ENCODE measurements at regions not wholly inside any gene's neighbourhood (a gene's known extent, or its start where the extent isn't known, plus 50 kb on each side); places are given as distances from the start of the nearest gene placed in this dataset.

DNA sequence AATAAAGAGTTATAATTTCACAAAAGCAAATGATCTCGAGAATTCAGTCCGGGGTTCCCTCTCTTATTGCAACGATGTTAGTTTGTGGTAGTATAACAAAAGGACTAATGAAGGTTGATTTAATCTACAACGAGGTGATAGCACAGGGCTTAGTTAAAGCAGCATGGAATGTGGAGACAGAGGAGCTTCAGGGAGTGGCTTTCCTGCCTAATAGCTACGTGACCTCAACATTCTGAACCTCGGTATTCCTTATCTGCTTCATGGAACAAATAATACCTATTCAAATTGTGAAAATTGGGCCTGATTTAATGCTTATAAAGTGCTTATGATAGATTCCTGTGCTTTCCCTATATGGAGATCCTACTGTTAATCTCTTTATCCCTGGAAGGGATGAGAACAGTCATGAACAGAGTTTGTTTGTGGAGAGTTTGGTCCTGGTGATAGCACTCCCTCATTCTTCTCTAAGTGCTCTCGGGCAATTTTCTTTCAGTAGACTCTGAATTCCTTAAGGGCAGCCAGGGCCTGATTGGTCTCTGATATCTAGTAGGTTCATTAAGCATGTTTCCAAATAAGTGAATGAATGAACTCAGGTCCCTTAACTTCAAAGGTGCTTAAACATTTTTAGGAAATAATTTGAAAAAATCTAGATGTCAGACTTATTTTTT, 104.1 kb upstream of the TUT7 start:
- DNase-seq (ENCODE audit: low read depth) = no peak
- H3K4me3 ChIP-seq (ENCODE audit: low read depth, low read length) = no peak overlapping the region
- TF ChIP-seq, protein P1, sequence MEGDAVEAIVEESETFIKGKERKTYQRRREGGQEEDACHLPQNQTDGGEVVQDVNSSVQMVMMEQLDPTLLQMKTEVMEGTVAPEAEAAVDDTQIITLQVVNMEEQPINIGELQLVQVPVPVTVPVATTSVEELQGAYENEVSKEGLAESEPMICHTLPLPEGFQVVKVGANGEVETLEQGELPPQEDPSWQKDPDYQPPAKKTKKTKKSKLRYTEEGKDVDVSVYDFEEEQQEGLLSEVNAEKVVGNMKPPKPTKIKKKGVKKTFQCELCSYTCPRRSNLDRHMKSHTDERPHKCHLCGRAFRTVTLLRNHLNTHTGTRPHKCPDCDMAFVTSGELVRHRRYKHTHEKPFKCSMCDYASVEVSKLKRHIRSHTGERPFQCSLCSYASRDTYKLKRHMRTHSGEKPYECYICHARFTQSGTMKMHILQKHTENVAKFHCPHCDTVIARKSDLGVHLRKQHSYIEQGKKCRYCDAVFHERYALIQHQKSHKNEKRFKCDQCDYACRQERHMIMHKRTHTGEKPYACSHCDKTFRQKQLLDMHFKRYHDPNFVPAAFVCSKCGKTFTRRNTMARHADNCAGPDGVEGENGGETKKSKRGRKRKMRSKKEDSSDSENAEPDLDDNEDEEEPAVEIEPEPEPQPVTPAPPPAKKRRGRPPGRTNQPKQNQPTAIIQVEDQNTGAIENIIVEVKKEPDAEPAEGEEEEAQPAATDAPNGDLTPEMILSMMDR (IDR thresholded peaks at IDR 0.05; ENCODE audit: low read depth, low read length, missing control alignments) = no peak

DNA sequence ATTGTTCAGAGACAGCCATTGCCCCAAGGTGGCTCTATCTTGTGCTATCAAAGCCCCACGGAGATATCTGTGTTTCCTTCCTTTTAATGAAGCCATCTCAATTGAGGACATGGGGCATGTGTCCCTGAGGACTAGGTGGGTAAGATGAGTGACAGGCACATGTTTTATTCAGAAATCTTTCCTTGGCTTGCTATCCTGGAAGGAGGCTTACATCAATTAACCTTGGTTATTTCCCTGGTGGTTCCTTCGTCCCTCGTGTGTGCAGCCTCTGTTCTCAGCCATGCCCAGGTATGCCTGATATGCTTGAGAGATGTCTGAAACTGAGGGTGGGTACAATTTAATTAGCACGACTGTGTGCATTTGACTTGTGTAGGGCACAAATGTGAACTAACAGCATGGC, 102.2 kb upstream of the TUT7 start:
- TF ChIP-seq, protein P1 (IDR thresholded peaks at IDR 0.05; ENCODE audit: low read depth, low read length, missing control alignments) = no peak
- DNase-seq (ENCODE audit: low read depth) = no peak
- no peak overlapping the region for H3K4me3 ChIP-seq (ENCODE audit: low read depth, low read length)

DNA sequence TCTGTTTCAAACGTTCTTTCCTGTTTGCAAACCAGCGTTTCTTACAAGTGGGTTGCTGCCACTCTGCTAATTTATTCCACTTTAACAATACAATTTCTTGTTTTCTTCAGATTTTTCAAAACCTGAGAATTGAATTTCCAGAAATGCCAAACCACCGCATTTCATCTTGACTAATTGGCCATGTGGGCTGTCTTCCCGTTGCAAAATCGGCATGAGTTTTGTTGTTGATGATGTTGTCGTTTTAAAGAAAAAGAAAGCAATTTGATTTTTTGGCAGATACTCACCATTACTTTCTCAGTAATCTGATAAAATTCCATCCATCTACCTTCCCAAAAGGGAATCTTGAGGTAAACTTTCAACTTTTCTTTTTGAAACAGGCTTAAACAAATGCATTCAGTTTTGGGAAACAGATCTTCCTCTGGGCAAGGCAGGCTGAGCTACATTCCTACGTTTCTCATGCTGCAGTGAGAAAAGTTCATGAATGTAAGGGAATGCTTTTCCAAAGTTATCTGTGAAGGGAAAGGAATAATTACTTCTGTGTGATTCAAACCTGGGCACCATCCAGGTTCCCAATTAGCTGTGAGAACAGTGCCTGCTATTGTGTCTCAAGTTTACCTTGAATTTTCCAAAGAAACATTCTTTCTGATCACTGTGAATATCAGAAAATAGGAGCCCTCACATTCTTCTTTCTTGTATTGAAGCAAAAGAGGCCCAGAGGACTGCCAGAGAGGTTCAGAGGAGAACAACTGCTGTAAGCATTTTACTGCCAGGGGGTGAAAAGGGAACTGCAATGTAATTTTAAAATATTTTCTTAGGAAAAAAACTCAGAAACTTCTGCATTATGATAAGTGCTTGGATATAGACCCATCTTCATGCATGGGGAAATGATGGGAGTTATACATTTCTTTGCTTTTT, 100.7 kb upstream of the TUT7 start:
- no peak overlapping the region for H3K4me3 ChIP-seq (ENCODE audit: low read depth, low read length)
- TF ChIP-seq, protein P1 (IDR thresholded peaks at IDR 0.05; ENCODE audit: low read depth, low read length, missing control alignments) = no peak
- DNase-seq (ENCODE audit: low read depth) = no peak

DNA sequence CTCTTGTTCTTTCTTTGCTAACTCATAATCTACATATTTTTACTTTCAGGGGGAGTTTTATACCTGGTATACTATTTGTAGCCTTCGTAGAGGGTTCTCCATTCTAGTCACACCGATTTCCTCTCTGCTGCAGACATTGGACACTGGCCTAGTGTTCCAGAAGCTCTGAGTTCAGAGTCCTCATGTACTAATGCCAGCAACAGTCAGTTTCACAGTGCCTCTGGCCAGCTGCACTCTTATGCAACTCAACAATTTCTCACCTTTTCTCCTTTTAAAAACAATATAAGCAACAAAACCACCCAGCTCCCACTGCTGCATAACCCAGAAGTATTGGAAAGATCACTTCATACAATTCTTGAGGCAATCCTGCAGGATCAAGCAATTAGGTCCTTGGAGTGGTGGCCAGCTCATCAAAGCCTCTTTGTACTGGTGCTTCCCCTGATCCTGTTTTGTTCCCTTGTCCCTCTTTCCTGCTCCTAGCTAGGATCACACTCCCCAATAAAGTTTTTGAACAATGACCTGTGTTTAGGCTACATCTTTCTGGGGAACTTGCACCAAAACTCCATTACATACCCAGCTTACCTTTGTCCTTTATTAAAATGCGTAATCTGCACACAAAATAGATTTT, 98.1 kb upstream of the TUT7 start:
- TF ChIP-seq, protein P1 (IDR thresholded peaks at IDR 0.05; ENCODE audit: low read depth, low read length, missing control alignments) = no peak

DNA sequence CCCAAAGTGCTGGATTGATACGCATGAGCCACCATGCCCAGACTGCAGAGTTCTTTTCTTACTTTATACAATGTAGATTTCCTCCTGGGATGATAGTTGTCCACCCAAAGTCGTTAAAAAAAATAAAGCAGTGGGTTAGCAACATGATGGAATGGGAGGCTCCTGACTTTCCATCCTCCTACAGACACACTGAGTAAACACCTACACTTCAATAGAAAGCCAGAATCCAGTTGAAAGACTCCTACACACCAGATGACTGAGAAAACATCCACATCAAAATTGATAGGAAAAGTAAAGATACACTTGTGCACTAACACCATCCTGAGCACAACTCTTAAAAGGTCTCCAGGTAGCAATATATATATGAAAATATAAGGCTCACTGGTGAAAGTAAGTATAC, 95.0 kb upstream of the TUT7 start:
- H3K4me3 ChIP-seq (ENCODE audit: low read depth, low read length) = no peak overlapping the region
- TF ChIP-seq, protein P1 (IDR thresholded peaks at IDR 0.05; ENCODE audit: low read depth, low read length, missing control alignments) = no peak
- DNase-seq (ENCODE audit: low read depth) = no peak

More for the DNA sequence above, 98.1 kb upstream of the TUT7 start:
- DNase-seq (ENCODE audit: low read depth) = no peak
- H3K4me3 ChIP-seq (ENCODE audit: low read depth, low read length) = no peak overlapping the region

DNA sequence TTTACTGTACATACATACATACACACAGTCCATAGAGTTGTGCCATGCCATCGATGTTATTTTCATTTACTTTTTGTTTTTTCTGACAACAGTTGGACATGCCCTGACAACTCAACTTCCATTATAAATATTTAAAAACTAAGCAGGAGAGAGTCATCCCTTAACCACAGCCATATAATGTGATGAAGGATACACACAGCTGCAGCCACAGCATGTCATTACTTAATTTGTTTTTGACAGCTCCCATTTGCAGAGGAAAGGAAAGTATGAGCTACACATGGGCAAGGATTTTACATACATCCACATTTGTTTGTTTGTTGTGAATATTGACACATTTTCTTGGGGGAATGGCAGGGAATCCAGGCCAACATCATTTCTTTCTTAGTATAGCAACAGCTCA, 91.5 kb upstream of the TUT7 start:
- H3K4me3 ChIP-seq (ENCODE audit: low read depth, low read length) = no peak overlapping the region
- DNase-seq (ENCODE audit: low read depth) = no peak
- TF ChIP-seq, protein P1 (IDR thresholded peaks at IDR 0.05; ENCODE audit: low read depth, low read length, missing control alignments) = no peak
